ENCODE measurements at regions not wholly inside any gene's neighbourhood (a gene's known extent, or its start where the extent isn't known, plus 50 kb on each side); places are given as distances from the start of the nearest gene placed in this dataset.
"Not testable (repeated sequence)": the region's sequence is repeated elsewhere in the genome, so short reads cannot be mapped to it uniquely, and the experiment has no call there.

DNA sequence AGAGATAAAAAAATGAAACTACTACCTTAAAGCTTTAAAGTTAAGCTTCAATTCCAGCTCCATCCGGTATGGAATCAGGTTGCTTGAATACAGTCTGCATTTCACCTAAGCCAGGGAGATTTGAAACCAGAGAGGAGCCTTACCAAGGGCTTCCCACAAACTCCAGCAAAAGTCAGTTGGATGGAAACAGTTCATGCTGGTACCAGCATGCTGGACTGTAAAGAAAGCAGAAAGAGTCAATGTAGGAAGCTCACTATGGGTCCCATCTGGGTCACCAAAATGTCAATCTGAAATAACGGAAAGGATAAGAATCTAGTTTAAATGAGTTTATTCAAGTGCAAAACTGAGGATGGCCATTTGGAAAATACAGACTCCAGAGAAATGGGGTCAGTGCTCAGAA lies 65.3 kb downstream of the CDO1 start:
- no peak overlapping the region for H3K27ac ChIP-seq
- intact Hi-C loops (cut with DNase I; ENCODE audit: low total_unique reads), result no loop called here
- H3K4me1 ChIP-seq, result no peaks in the 10 kb centered on the region
- DNase-seq, result no peak
- H3K4me3 ChIP-seq, result no peak overlapping the region
- H3K36me3 ChIP-seq (ENCODE audit: low read depth, missing control alignments), result no peaks in the 10 kb centered on the region
- H3K9me3 ChIP-seq, result no peaks in the 10 kb centered on the region
- WGBS, 2 donors, result 80 to 85% methylated on average over 2 of the region's 2 CpGs
- H3K27me3 ChIP-seq, result no peaks in the 10 kb centered on the region
- TF ChIP-seq POLR2A (IDR thresholded peaks at IDR 0.05), result no peak
- TF ChIP-seq, protein P1, sequence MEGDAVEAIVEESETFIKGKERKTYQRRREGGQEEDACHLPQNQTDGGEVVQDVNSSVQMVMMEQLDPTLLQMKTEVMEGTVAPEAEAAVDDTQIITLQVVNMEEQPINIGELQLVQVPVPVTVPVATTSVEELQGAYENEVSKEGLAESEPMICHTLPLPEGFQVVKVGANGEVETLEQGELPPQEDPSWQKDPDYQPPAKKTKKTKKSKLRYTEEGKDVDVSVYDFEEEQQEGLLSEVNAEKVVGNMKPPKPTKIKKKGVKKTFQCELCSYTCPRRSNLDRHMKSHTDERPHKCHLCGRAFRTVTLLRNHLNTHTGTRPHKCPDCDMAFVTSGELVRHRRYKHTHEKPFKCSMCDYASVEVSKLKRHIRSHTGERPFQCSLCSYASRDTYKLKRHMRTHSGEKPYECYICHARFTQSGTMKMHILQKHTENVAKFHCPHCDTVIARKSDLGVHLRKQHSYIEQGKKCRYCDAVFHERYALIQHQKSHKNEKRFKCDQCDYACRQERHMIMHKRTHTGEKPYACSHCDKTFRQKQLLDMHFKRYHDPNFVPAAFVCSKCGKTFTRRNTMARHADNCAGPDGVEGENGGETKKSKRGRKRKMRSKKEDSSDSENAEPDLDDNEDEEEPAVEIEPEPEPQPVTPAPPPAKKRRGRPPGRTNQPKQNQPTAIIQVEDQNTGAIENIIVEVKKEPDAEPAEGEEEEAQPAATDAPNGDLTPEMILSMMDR (IDR thresholded peaks at IDR 0.05), result no peak

DNA sequence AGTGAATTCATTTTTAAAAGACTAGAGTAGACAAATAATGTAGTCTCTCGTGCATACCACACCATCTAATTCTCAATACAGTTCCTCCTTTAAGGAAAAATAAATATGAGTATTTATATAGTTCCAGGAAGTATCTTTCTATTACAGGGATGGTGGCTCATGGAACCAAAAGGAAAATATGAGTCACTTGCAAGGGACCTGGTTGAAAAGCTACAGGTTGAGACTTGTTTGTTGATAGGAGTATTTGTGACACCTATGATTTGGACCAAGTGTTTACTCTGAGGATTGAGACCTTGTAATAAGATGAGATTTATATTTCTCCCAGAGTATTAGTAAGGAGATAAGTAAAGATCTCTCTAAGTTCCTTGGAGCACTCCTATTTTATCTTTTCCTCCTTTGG lies 67.4 kb downstream of the CDO1 start:
- Histone ChIP-seq H3K4me1 (no peaks in the 10 kb centered on the region), H3K9me3 (no peaks in the 10 kb centered on the region), H3K27ac (no peak overlapping the region), H3K4me3 (no peak overlapping the region), H3K36me3 (ENCODE audit: low read depth, missing control alignments) (no peaks in the 10 kb centered on the region), H3K27me3 (no peaks in the 10 kb centered on the region)
- no peak for DNase-seq
- intact Hi-C loops (cut with DNase I; ENCODE audit: low total_unique reads), result no loop called here
- WGBS, 2 donors, result 64 to 68% methylated on average over 1 of the region's 1 CpG
- TF ChIP-seq POLR2A (IDR thresholded peaks at IDR 0.05), result no peak
- TF ChIP-seq, protein P1 (IDR thresholded peaks at IDR 0.05), result no peak

DNA sequence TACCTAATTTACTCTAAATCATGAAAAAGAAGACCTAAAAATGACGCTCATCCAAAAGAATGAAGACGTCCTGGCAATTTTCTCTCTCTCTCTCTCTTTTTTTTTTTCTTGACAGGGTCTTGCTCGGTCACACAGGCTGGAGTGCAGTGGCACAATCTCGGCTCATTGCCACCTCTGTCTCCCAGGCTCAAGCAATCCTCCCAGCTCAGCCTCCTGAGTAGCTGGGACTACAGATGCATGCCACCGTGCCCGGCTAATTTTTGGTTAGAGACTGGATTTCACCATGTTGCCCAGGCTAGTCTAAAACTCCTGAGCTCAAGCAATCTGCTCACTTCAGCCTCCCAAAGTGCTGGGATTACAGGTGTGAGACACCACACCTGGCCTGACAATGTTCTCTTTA lies 77.2 kb downstream of the CDO1 start:
- H3K36me3 ChIP-seq (ENCODE audit: low read depth, missing control alignments); intact Hi-C loops (cut with DNase I; ENCODE audit: low total_unique reads); H3K4me3 ChIP-seq; H3K27ac ChIP-seq; DNase-seq; H3K27me3 ChIP-seq; H3K4me1 ChIP-seq; H3K9me3 ChIP-seq: not testable (repeated sequence)
- 71 to 91% methylated on average over 6 of the region's 6 CpGs for WGBS, 2 donors

DNA sequence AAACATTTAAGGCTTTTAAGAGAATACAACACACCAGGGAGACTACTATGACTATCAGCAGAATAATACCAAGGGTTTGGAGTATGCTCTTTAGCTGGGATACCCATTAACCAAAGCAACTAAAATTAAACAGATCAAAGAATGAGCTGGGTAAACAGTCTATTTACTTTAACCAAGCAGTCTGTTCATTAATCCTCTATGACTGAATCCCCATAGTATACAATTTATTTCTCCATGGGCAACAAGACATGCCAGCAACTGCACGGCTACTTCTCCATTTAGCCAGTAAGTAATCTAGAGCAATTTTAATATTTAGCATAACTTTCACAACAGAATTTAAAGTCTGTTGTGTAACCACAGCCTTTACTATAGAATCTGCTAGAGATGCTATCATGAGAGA lies 77.6 kb downstream of the CDO1 start:
- Histone ChIP-seq H3K27me3 (no peaks in the 10 kb centered on the region), H3K27ac (no peak overlapping the region), H3K9me3 (no peaks in the 10 kb centered on the region), H3K4me3 (no peak overlapping the region), H3K4me1 (no peaks in the 10 kb centered on the region), H3K36me3 (ENCODE audit: low read depth, missing control alignments) (no peaks in the 10 kb centered on the region)
- TF ChIP-seq, protein P1 (IDR thresholded peaks at IDR 0.05), result no peak
- TF ChIP-seq POLR2A (IDR thresholded peaks at IDR 0.05), result no peak
- intact Hi-C loops (cut with DNase I; ENCODE audit: low total_unique reads), result no loop called here
- DNase-seq, result no peak
- 86 to 91% methylated on average over 1 of the region's 1 CpG for WGBS, 2 donors

DNA sequence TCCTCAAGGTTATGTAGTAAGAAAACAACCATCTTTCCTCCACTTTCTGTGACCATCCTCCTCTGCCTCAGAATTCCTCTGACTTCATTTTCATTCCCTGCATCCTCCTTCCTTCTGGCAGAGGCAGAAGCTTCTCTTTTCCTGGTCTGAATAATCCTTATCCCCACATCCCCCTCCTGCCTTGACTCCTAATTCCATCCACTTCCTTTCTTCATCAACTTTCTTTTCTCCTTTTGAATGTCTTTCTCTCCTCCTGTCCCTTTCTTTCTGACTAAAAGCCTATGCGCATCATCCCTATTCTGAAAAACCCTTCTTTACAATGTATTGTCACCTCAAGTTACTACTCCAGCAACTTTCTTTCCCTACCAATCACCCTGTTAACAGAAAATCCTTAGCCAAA lies 79.0 kb downstream of the CDO1 start:
- Histone ChIP-seq H3K4me3 (no peak overlapping the region), H3K36me3 (ENCODE audit: low read depth, missing control alignments) (no peaks in the 10 kb centered on the region), H3K27ac (no peak overlapping the region), H3K27me3 (no peaks in the 10 kb centered on the region), H3K4me1 (no peaks in the 10 kb centered on the region), H3K9me3 (no peaks in the 10 kb centered on the region)
- TF ChIP-seq POLR2A (IDR thresholded peaks at IDR 0.05), result no peak
- TF ChIP-seq, protein P1 (IDR thresholded peaks at IDR 0.05), result no peak
- WGBS, 2 donors, result 96% methylated on average over 1 of the region's 1 CpG
- intact Hi-C loops (cut with DNase I; ENCODE audit: low total_unique reads), result no loop called here
- no peak for DNase-seq
